Cardiac muscle cell (in vitro differentiated cells and primary cell): ENCODE measurements at regions not wholly inside any gene's neighbourhood (a gene's known extent, or its start where the extent isn't known, plus 50 kb on each side); places are given as distances from the start of the nearest gene placed in this dataset.

Experiments
- DNase-seq, 2 donors: peaks; one replicate each; pipeline versions ENCODE4 v3.0.0 to v3.0.0-alpha.2; 2010 to 2017; ENCODE audit warnings: low read depth in 1 of 2, low spot score in 1 of 2
- H3K27ac ChIP-seq: fragments of 200-600 bp; sonication (generic); 2 replicates; pipeline ENCODE4 v1.5.1; 2016
- H3K27me3 ChIP-seq: fragments of 200-600 bp; sonication (generic); 2 replicates; pipeline ENCODE4 v1.6.0; 2016; ENCODE audit warnings: control low read depth
- H3K36me3 ChIP-seq: fragments of 200-600 bp; sonication (generic); 2 replicates; pipeline ENCODE4 v1.5.1; 2016; ENCODE audit warnings: control low read depth
- H3K4me1 ChIP-seq: fragments of 200-600 bp; sonication (generic); 2 replicates; pipeline ENCODE4 v1.8.1; 2017; ENCODE audit warnings: low read depth, mild to moderate bottlenecking, mixed run types
- H3K4me3 ChIP-seq: fragments of 200-600 bp; sonication (generic); 2 replicates; pipeline ENCODE4 v1.5.1; 2016; ENCODE audit warnings: mild to moderate bottlenecking
- H3K9me3 ChIP-seq: fragments of 200-600 bp; sonication (generic); 2 replicates; pipeline ENCODE4 v1.5.1; 2017; ENCODE audit warnings: low read depth, mild to moderate bottlenecking, control low read depth
- CTCF ChIP-seq: IDR thresholded peaks from 2 replicates; pipeline ENCODE4 v1.5.1; 2012; ENCODE audit warnings: low read depth, mild to moderate bottlenecking, low read length

- no peak for DNase-seq
Observed at GRCh38 chr13:83184150-83184475, 698.2 kb downstream of the SLITRK1 start.

GRCh38 chr13:83183439-83184149, 698.7 kb downstream of the SLITRK1 start:
- H3K27me3 ChIP-seq = no peaks in the 10 kb centered on the region
- no peak for DNase-seq
- H3K36me3 ChIP-seq = no peaks in the 10 kb centered on the region
- H3K27ac ChIP-seq = no peak overlapping the region
- no peak overlapping the region for H3K4me3 ChIP-seq
- no peaks in the 10 kb centered on the region for H3K9me3 ChIP-seq
- no peak for TF ChIP-seq CTCF
- no peaks in the 10 kb centered on the region for H3K4me1 ChIP-seq

More at GRCh38 chr13:83184150-83184475, 698.2 kb downstream of the SLITRK1 start:
- TF ChIP-seq CTCF = no peak
- H3K4me1 ChIP-seq = no peaks in the 10 kb centered on the region
- H3K27ac ChIP-seq = no peak overlapping the region
- H3K36me3 ChIP-seq = no peaks in the 10 kb centered on the region
- no peak overlapping the region for H3K4me3 ChIP-seq
- no peaks in the 10 kb centered on the region for H3K9me3 ChIP-seq
- H3K27me3 ChIP-seq = no peaks in the 10 kb centered on the region

- no peaks in the 10 kb centered on the region for H3K4me1 ChIP-seq
- no peaks in the 10 kb centered on the region for H3K27me3 ChIP-seq
- H3K27ac ChIP-seq = no peak overlapping the region
- H3K4me3 ChIP-seq = no peak overlapping the region
- H3K36me3 ChIP-seq = no peaks in the 10 kb centered on the region
- no peaks in the 10 kb centered on the region for H3K9me3 ChIP-seq
- no peak for DNase-seq
- no peak for TF ChIP-seq CTCF
Observed at GRCh38 chr13:83182845-83183244, 699.4 kb downstream of the SLITRK1 start.

- H3K27me3 ChIP-seq = no peaks in the 10 kb centered on the region
- H3K36me3 ChIP-seq = no peaks in the 10 kb centered on the region
- no peaks in the 10 kb centered on the region for H3K4me1 ChIP-seq
- H3K27ac ChIP-seq = no peak overlapping the region
- no peak overlapping the region for H3K4me3 ChIP-seq
- no peaks in the 10 kb centered on the region for H3K9me3 ChIP-seq
- DNase-seq = no peak
- no peak for TF ChIP-seq CTCF
Observed at GRCh38 chr13:83178008-83178407, 704.3 kb downstream of the SLITRK1 start.

- H3K27me3 ChIP-seq = no peaks in the 10 kb centered on the region
- no peaks in the 10 kb centered on the region for H3K36me3 ChIP-seq
- H3K27ac ChIP-seq = no peak overlapping the region
- H3K4me1 ChIP-seq = peaks cover 15% of the 10 kb centered on the region
- TF ChIP-seq CTCF = no peak
- no peak overlapping the region for H3K4me3 ChIP-seq
- peak in 1 of 2 donors; percentile 9 for DNase-seq
- H3K9me3 ChIP-seq = no peaks in the 10 kb centered on the region
Observed at GRCh38 chr13:83168590-83168989, 713.7 kb downstream of the SLITRK1 start.

- DNase-seq = no peak
- Histone ChIP-seq H3K4me3 (no peak overlapping the region), H3K27ac (no peak overlapping the region), H3K4me1 (peaks cover 24% of the 10 kb centered on the region), H3K27me3 (no peaks in the 10 kb centered on the region), H3K9me3 (no peaks in the 10 kb centered on the region), H3K36me3 (no peaks in the 10 kb centered on the region)
- TF ChIP-seq CTCF = no peak
Observed at GRCh38 chr13:83167203-83167602, 715.1 kb downstream of the SLITRK1 start.
